Activated T-cell treated with anti-CD3 and anti-CD28 coated beads, Interleukin-2, amount 50 U/mL, for 48 hours (primary cell): ENCODE measurements at regions not wholly inside any gene's neighbourhood (a gene's known extent, or its start where the extent isn't known, plus 50 kb on each side); places are given as distances from the start of the nearest gene placed in this dataset.
"Not testable (repeated sequence)": the region's sequence is repeated elsewhere in the genome, so short reads cannot be mapped to it uniquely, and the experiment has no call there.

ENCODE experiments used
- DNase-seq, 2 experiments: peaks; one replicate each; pipeline ENCODE4 v3.0.0-alpha.2; 2020

DNA sequence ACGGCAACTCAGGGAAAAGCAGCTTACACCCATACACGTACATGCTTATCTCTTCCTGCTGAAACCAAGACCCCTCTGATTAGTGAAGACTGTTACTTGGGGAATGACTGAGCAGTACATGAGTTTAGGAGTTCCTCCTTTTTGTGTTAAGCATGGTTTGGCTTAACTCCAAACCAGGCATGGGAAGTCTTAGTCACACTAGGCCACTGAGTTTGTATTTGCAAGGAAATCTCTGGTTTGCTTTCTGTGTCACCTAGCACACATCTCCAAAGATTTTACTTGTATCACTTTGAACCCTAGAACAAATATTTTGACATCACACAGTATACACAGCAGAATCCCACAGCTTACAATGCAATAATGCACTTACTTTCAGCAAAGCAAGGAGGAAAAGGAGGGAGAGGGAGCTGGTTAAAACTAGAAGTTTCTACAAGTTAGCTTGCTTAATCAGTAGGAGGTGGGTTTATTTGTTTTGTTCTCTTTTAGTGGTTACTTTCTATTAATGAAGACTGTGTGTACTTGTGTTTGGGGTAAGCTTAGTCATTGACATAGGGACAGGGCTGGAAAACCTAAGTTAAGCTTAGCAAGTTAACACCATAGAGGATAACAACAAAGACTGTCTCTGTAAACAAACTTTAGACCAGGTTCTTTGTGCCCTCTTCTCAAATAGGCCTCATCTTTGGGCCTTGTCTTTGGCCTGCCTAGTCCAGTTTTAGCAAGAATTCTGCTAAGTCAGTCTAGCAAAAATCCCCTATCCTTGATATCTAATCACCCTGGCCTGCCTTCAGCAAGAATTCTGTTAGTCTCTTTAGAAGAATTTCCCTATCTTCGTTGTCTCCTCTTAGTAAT is 219.4 kb downstream of the MREG start:
- DNase-seq = peak; percentile 46 to 57

DNA sequence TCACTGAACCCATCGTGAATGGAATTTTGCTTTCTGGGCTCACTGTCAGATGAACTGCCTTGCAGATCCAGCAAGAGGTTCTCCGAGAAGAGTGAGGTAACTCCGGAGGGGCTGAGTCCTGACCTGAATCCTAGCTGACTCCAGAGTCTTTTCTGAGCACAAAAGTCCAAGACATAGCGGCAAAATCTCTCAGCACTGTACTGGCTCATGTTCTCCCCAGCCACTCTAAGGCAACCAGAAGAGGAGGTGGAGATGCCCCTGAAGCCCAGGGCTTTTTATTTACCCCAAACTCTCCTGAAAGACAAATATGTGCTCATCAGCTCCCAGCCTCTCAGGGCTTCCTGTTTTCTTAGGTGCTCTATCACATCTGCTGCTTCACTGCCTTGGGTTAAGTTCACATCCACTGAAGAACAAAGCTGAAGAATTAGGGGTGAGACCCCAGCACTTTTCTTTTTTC is 221.8 kb downstream of the MREG start:
- no peak for DNase-seq

DNA sequence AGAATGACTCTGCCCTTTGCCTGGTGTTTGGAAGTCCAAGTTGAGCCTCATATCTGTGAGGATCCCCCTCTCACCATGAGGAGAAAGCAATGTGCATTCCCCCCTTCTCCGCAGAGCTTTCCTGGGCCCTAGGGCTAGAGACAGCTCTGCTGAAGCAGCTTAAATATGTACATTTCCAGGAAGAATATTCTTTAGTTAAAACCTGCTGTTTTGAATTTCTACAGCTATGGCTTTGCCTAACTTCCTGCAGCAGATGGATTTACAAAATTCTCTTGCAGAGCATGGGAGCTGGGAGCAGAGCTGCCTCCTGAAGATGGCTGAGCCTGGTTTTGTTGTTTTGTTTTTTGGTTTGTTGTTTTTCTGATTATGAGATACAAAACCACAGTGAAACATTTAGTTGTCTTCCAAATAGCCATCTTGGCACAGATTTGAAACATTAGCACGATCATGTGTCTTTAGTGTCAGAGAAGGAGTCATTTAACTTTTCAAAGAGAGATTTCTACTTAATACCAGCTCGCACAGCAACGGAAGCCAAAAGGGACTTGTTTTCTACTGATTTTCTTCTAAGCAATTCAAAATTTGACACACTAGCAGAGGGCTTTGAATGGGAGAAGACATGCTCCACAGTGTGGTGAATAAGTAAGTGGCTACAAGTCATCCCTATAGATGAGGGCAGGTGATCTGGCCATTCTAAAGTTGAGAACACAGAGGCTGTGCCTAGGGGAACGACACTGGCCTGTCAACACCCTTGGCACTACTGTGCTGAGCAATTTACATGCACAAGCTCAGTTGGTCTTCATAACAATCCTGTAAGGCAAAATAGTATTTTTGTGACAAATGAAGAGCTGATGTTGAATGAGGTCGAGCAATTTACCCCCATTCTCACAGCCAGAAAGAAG is 222.6 kb downstream of the MREG start:
- no peak for DNase-seq

DNA sequence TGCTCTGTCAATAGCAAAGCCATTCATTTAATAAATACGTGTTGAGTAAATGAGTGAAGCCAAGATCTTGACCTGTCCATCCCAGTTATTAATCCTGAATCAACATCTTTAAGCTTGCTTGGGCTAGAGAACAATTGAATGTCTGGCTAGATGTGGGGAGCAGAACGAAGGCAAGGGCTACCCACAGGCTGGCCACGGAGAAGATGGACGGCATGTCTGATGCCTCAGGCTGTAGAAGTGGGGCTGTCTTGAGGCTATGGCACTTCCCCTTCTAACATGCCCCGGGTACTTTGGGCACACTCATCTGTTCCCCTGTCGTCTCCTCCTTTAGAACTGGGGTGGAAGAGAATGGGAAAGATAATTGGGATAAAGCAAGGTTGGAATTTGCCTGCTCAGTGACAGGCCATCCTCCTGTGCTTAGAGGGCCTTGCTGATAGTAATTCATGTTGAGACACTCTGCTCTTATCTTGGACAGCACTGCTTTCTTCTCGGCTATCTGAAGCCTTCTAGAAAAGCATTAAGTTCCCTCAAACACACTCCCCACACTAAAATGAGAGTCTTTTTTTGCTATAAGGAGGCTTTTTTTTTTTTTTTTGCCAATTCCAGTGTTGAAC is 225.7 kb downstream of the MREG start:
- DNase-seq = no peak

DNA sequence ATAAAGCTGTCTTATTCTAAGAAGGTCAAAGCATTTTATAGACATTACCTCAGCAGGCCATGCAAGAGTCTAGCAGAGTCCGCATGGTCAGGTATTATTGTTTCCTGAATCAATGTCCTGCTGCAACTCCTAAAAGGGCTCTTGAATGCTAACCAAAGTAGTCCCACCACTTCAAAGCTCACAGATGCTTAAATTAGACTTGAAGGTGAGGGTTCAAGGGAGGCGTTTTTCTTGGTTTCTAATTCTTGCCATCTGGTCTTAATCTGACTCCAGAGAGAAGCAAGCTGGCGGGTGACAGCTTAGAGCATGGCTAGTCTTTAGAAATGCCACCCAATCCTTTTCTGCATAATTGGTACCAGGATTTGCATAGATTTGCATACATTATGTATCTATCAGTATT is 226.3 kb downstream of the MREG start:
- DNase-seq = no peak

DNA sequence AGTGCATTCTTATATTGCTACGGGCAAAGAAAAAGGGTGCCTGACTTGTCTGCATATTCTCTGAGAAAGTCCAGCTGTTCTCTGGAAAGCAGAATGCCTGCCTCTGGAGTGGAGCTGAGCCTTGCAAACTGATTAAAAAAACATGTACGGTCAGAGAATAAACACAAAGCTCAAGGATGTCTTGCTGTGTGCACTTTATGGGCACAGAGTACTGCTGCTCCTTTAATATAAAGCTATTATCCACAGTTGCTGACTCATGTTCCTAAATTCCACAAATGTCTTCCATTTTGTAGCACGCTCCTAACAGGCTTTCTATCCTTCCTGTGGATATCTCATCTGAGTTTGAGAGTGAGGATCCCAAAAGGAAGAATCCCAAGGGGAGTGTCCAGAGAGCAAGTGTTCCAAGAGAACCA is 229.0 kb downstream of the MREG start:
- no peak for DNase-seq

DNA sequence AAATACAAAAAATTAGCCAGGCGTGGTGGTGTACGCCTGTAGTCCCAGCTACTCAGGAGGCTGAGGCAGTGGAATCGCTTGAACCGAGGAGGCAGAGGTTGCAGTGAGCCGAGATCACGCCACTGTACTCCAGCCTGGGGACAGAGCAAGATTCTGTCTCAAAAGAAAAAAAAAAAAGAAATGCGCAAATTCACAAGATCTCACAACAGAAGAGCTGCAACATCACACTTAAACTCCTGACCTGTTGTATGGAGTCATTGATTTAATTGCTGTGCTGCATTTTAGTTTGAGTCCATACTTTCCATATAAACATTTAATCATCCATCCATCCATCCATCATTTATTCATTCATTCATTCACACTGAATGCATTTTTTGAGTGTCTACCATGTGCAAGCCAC is 229.7 kb downstream of the MREG start:
- not testable (repeated sequence) for DNase-seq

DNA sequence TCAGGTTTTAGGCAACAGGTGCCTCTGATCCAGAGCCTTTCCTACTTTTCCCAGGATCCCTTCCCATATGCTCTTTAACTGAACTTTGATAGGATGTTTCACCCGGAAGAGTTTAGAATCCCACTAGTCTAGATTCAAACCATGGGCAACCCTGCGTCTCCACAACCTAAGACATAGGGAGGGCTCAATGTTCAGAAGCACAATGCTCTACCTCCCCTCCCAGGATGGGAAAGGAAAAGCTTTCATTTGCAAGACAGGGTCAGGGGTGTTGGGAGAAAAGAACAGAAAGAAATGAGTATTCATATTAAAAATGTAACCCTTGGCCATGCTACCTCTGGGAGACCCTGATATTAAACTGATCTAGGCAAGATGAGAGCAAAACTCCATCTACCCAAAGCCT is 230.4 kb downstream of the MREG start:
- no peak for DNase-seq

DNA sequence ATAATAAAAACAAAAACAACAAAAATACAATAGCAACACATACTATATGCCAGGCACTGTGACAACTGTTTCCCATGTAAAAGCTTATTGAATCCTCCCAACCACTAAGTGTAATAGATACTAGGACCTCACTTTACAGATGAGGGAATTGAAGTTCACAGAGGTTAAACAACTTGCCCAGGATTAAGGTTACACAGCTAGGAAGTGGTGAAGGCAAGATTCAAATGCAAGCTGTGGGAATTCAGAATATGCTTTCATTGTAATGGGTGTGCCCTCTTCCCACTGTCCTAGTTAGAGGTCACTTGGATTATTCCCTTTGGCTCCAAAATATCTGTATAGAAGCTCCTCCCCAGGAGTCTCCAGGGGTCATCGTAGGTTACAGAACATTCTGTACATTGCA is 231.1 kb downstream of the MREG start:
- no peak for DNase-seq

DNA sequence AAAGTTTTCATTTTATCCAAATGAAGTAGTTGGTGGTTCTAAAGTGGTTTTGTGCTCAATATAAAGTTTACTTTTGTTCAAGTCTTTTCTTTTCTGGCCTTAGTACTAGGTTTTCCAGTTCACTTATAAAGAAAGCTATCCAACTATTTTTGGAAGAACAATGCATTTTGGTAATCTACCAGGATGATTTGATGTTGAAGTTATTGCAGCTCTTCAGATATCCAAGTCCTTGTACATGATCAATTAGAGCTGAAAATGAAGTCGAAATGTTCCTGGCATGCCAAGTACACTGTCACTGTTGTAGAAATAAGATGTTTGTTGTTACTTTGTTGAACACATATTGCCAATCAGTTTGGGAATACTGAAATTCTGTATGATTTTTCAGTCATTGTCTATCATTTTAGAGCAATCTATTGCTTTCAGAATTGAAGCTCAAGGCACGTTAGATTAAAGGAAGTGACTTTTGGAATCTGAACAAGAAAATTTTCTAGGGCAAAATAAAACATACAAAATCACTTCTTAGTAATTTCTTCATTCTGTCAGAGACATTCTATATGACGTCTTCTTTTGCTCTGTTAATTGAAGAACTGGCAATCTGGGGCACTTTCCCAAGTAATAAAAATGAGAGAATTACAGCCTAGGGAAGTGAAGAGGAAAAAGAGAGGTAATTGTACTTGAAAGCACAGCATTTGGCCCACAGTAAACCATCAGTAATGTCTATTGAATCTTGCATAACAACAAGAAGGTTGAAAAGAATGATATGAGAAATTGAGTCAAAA is 232.3 kb downstream of the MREG start:
- no peak for DNase-seq

DNA sequence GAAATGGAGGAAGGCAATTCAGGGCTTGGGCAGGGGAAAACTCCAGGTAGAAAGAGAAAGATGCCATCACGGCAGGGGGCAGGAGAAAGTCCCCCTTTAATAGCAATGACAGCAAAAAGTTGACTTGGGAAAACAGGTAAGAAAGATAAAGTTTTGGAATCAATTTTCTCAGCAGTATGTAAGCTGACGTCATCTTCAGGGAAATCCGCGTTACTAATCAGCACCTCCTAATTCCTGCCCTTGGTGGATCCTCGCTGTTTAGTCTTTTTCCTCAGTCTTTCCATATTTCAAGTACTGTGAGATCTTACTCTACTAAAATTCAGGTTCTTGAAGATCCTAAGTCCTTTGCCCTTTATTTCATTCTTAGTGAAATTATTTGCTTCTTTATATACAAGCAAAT is 233.0 kb downstream of the MREG start:
- no peak for DNase-seq

DNA sequence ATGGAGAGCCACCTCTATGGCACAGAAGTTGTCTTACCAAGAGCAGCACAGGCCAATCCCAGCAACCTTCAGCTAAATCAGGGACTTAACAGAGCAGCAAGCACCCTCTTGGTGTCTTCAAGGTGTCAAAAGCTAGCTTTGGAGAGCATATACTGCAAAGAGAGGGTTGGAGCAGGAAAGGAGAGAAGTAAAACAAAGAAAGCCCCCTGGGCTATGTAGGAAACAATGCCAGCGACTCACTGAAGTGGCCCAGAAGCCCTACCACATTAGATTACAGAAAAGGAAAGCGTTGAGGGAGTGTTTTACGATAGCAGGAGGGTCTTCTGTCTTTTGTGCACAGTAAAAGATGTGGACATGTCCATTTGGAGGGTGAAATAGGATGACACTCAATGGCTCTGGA is 233.4 kb downstream of the MREG start:
- no peak for DNase-seq

DNA sequence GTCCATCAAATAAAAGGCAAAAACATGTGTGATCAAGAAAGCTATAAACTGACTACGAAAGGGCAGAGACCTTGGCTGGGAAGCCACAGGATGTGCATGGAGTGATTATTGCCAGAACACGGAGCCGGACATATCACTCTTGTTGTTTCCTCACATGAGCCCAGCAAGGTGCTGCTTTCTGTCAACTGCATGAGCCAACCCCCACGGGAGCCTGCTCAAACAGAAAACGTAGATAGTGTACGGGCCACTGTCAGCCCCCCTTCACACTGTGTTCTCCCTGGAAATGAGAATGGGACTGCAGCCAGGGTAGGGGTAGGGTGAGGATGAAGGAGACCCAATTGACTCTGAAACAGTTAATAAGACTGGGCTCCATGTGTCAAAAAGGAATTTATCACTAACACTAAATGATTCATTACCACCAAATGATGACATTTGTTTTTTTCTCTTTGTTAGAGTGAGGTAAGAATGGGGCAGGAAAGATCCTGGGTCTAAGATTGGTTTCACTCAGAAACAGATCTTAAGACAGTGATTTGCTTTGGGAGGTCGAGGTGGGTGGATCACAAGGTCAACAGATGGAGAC is 235.8 kb downstream of the MREG start:
- DNase-seq = no peak

DNA sequence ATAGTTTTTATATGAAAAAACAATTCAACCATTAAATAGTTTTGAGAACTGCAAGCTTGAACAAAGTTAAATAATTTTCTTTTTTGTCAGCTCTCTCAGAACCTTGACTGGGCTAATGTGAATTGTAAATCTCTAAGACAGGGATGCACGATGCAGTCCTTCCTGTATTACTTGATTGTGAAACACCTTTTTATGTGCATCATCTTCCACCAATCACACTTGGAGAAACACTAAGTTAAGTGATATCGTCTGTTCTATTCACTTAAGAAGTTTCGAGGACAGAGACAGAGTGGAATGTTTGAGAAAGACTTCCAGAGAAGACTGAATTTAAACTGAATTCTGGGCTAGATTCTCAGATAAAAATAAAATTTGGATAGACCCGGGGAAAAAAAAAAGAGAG is 238.2 kb downstream of the MREG start:
- DNase-seq = no peak

DNA sequence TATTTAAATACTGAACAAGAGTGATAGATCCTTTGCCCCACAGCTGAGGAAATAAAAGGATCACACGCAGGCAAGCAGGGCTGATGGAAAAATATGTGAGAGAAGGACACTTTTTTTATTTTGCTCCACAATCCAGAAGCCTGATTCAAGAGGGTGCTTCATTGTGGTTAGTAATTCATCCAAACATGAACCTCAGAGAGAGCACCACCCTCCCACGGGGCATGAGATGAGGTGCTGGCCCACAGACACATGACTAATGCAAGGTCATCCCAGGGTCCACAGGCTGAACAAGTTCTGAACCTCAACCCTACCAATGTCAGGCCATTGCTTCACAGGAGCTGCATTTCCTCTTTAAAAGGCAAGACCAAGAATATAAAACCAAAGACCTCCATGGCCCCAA is 239.6 kb downstream of the MREG start:
- DNase-seq = no peak

DNA sequence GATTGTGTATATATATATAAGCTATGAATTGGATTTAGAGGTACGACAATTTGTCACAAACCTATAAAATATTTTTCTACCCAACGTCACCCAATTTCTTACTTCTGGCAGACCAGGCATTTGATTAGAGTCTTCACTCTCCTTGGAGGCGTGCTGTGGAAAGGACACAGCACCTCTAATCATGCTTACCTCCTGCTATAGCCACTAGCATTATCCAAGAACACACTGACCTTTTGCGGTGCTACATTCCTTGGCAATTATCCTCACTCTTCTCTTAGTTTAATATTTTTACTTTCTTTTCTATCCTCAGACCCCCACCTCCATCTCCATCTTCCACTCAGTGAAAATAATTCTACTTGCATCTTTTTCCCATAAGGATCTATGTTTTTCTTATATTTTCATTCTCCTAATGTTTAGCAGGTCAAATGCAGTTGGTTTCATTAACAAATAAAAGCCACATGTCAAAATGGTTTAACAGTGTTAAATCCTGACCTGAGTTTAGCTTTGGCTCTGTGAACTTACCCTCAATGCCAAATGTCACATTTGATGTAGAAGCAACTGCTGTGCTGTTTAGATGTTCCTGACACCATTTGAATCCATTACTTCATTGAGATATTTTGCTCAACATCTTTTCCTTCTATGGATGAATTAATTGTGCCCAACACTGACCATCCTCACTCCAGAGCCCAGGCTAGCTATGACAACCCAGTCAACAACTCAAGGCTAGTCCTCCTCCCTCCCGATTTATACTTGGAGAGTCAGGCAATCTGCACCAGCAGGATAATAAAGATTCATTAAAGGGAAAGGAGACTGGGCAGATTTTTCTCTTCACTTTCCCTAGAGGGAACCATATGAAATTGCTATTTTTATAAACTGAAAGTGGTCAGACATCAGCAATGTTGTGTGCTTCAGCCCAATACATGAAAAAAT is 240.5 kb downstream of the MREG start:
- DNase-seq = no peak

DNA sequence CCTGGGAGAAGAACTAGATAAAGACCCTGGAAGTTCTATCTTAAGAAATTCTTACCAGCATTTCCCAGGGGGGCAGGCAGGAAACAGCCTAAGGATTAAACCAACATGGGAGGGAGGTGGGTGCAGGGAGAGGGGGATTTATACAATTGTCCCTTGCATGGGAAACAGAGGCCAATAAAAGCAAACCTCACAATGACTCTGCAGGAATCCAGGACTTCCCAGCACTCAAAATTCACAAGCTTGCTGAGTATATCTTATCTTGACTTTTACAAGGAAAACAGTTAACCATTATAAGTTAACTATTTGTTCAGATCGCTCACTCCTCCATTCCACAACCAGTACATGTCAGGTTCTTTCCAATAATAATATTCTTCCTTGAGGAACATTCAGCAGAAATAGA is 241.3 kb downstream of the MREG start:
- DNase-seq = no peak

DNA sequence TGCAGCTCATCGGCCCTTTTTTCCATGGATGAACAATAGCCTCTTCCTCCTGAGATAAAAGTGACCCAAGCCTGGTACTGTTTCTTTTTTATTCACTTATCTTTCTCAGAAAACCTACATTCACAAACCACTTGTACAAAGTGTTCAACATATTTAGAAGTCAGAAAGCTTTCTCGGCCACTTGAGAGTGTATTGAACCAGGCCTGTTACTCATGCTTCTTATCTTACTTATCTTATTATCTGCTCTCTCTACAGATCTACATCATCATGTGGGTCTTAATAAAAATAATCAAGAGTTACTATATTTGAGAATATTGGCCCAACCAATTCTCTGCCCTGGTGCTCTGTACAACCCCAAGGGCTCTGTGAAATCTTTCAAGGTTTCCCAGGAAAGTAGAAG is 242.1 kb downstream of the MREG start:
- DNase-seq = no peak

DNA sequence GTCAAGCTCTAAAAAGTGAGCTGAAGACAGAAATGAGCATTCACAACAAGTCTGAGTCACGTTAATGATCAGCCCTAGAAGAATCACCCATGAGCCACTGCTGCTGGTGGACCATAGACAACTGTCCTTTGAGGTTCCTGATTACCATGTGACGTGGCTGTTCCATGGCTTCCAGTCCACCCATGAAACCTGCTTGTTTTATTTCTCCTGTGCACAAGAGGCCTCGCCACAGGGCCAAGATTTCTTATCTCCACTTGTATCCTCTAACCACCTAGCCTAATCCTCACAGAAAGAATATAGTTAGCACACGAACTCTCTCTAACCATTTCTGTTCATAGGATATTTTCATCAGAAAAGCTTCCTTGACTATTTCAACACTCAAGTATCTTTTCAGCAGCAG is 242.7 kb downstream of the MREG start:
- DNase-seq = no peak

DNA sequence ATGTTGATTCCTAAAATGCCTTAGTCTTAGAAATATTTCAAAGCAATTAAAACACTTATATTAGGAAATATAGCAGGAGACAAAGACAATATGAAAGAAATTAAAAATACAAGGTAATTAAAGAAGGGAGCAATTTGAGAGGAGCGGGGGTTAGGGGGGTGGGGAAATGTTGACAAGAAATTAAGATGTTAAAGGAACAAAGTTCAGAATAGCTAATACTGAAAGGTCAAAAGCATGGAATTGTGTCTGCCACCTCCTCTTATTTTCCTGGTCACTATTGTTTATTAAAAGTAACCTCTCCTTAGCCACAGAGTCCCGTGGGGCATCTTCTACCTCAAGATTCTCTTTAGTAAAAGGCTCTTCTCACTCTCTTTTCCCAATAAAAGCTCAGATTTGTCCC is 244.1 kb downstream of the MREG start:
- no peak for DNase-seq

DNA sequence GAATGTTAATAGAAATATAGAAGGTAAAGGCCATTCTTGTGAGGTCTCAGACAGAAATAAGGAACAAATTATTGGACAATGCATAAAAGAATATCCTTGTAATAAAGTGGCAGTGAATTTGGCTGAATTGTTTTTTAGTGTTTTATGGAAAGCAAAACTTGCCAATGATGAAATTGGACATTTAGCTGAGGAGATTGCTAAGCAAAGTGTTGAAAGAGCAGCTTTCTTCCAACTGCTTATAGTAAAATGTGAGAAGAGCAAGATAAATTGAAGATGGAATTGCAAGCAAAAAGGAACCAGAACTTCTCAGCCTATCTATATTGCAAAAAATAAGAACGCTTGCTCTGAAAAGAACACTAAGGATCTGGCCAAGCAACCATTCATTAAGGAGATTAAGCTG is 245.7 kb downstream of the MREG start:
- no peak for DNase-seq
